GM19452 (cell line): ENCODE measurements at regions not wholly inside any gene's neighbourhood (a gene's known extent, or its start where the extent isn't known, plus 50 kb on each side); places are given as distances from the start of the nearest gene placed in this dataset.
"Not testable (repeated sequence)": the region's sequence is repeated elsewhere in the genome, so short reads cannot be mapped to it uniquely, and the experiment has no call there.

Source experiments
- ATAC-seq: cut with Tn5 transposase; IDR thresholded peaks from one replicate; pipeline ENCODE4 v1.9.1; 2021; ENCODE audit not compliant: unreplicated experiment

GRCh38 chr6:150765067-150765764, 100.3 kb upstream of the MTHFD1L start:
- ATAC-seq = peak; percentile 78

- ATAC-seq = no peak
Observed at GRCh38 chr6:150766201-150766997, 99.1 kb upstream of the MTHFD1L start.

- no peak for ATAC-seq
Observed at GRCh38 chr6:150767161-150767560, 98.3 kb upstream of the MTHFD1L start.

GRCh38 chr6:150767571-150768018, 97.9 kb upstream of the MTHFD1L start:
- ATAC-seq = no peak

GRCh38 chr6:150770637-150771036, 94.9 kb upstream of the MTHFD1L start:
- no peak for ATAC-seq

GRCh38 chr6:150773969-150774368, 91.5 kb upstream of the MTHFD1L start:
- ATAC-seq = no peak

- no peak for ATAC-seq
Observed at GRCh38 chr6:150775415-150776203, 89.9 kb upstream of the MTHFD1L start.

GRCh38 chr6:150777736-150778135, 87.8 kb upstream of the MTHFD1L start:
- no peak for ATAC-seq

- no peak for ATAC-seq
Observed at GRCh38 chr6:150783813-150784212, 81.7 kb upstream of the MTHFD1L start.

GRCh38 chr6:150787429-150787828, 78.1 kb upstream of the MTHFD1L start:
- no peak for ATAC-seq

GRCh38 chr6:150788089-150788488, 77.4 kb upstream of the MTHFD1L start:
- ATAC-seq = no peak

- ATAC-seq = not testable (repeated sequence)
Observed at GRCh38 chr6:150789906-150790305, 75.6 kb upstream of the MTHFD1L start.

- ATAC-seq = no peak
Observed at GRCh38 chr6:150791717-150792116, 73.8 kb upstream of the MTHFD1L start.

GRCh38 chr6:150797949-150798348, 67.6 kb upstream of the MTHFD1L start:
- ATAC-seq = no peak

GRCh38 chr6:150799276-150799805, 66.2 kb upstream of the MTHFD1L start:
- ATAC-seq = no peak

GRCh38 chr6:150800674-150801314, 64.7 kb upstream of the MTHFD1L start:
- ATAC-seq = no peak

- ATAC-seq = no peak
Observed at GRCh38 chr6:150806790-150807189, 58.7 kb upstream of the MTHFD1L start.

- peak; percentile 68 for ATAC-seq
Observed at GRCh38 chr6:150813319-150813992, 52.0 kb upstream of the MTHFD1L start.

- peak; percentile 50 for ATAC-seq
Observed at GRCh38 chr6:150813993-150814359, 51.5 kb upstream of the MTHFD1L start.
